ENCODE measurements at regions not wholly inside any gene's neighbourhood (a gene's known extent, or its start where the extent isn't known, plus 50 kb on each side); places are given as distances from the start of the nearest gene placed in this dataset.

GRCh38 chr7:25319707-25320106, 91.4 kb upstream of the NPVF start:
- Mint-ChIP-seq H3K4me1 (ENCODE audit: unreplicated experiment) (peaks cover 14% of the 10 kb centered on the region), H3K9me3 (no peaks in the 10 kb centered on the region), H3K36me3 (no peaks in the 10 kb centered on the region), H3K4me3 (no peak overlapping the region), H3K27me3 (peaks cover 21% of the 10 kb centered on the region), H3K27ac (no peak overlapping the region)
- no peak for DNase-seq (ENCODE audit: extremely low spot score, unreplicated experiment)
- no peak for TF ChIP-seq CTCF (conservative IDR thresholded peaks at IDR 0.05)

- no peaks in the 10 kb centered on the region for H3K9me3 Mint-ChIP-seq
- H3K36me3 Mint-ChIP-seq = no peaks in the 10 kb centered on the region
- TF ChIP-seq CTCF (conservative IDR thresholded peaks at IDR 0.05) = no peak
- H3K27me3 Mint-ChIP-seq = peaks cover 21% of the 10 kb centered on the region
- no peak overlapping the region for H3K4me3 Mint-ChIP-seq
- no peak overlapping the region for H3K27ac Mint-ChIP-seq
- no peak for DNase-seq (ENCODE audit: extremely low spot score, unreplicated experiment)
- H3K4me1 Mint-ChIP-seq (ENCODE audit: unreplicated experiment) = peaks cover 14% of the 10 kb centered on the region
Observed at GRCh38 chr7:25320791-25321190, 92.5 kb upstream of the NPVF start.

- Mint-ChIP-seq H3K4me3 (no peak overlapping the region), H3K27ac (no peak overlapping the region), H3K9me3 (no peaks in the 10 kb centered on the region), H3K36me3 (no peaks in the 10 kb centered on the region), H3K27me3 (peaks cover 21% of the 10 kb centered on the region), H3K4me1 (ENCODE audit: unreplicated experiment) (peaks cover 10% of the 10 kb centered on the region)
- no peak for TF ChIP-seq CTCF (conservative IDR thresholded peaks at IDR 0.05)
- DNase-seq (ENCODE audit: extremely low spot score, unreplicated experiment) = no peak
Observed at GRCh38 chr7:25321424-25321823, 93.1 kb upstream of the NPVF start.

- no peaks in the 10 kb centered on the region for H3K9me3 Mint-ChIP-seq
- peaks cover 21% of the 10 kb centered on the region for H3K27me3 Mint-ChIP-seq
- H3K36me3 Mint-ChIP-seq = no peaks in the 10 kb centered on the region
- no peak overlapping the region for H3K4me3 Mint-ChIP-seq
- TF ChIP-seq CTCF (conservative IDR thresholded peaks at IDR 0.05) = no peak
- no peak for DNase-seq (ENCODE audit: extremely low spot score, unreplicated experiment)
- no peak overlapping the region for H3K27ac Mint-ChIP-seq
- peaks cover 9% of the 10 kb centered on the region for H3K4me1 Mint-ChIP-seq (ENCODE audit: unreplicated experiment)
Observed at GRCh38 chr7:25322473-25322872, 94.2 kb upstream of the NPVF start.

- no peaks in the 10 kb centered on the region for H3K9me3 Mint-ChIP-seq
- H3K27me3 Mint-ChIP-seq = peaks cover 17% of the 10 kb centered on the region
- TF ChIP-seq CTCF (conservative IDR thresholded peaks at IDR 0.05) = no peak
- H3K4me1 Mint-ChIP-seq (ENCODE audit: unreplicated experiment) = peaks cover 6% of the 10 kb centered on the region
- no peak overlapping the region for H3K4me3 Mint-ChIP-seq
- H3K36me3 Mint-ChIP-seq = no peaks in the 10 kb centered on the region
- DNase-seq (ENCODE audit: extremely low spot score, unreplicated experiment) = no peak
- no peak overlapping the region for H3K27ac Mint-ChIP-seq
Observed at GRCh38 chr7:25325186-25325757, 97.0 kb upstream of the NPVF start.
